Heart right ventricle (tissue), 16 donors: ENCODE measurements at regions not wholly inside any gene's neighbourhood (a gene's known extent, or its start where the extent isn't known, plus 50 kb on each side); places are given as distances from the start of the nearest gene placed in this dataset.

ENCODE experiments used
- ATAC-seq, 8 donors: fragments of 200-7000 bp; cut with Tn5 transposase; one replicate each; pipeline ENCODE4 v1.9.1; 2020; ENCODE audit warnings: mild to moderate bottlenecking in 8 of 8, moderate library complexity in 8 of 8, moderate number of reproducible peaks in 1 of 8
- DNase-seq, 2 donors: peaks; one replicate each; pipeline ENCODE4 v3.0.0-alpha.2; 2020
- H3K27ac ChIP-seq, 10 donors: fragments of 200-600 bp; sonication (generic) in 2 of 10; one replicate each; pipeline versions ENCODE4 v1.5.0 to v1.8.0; 2020 to 2022; ENCODE audit warnings: mild to moderate bottlenecking in 3 of 10
- H3K27me3 ChIP-seq, 7 donors: fragments of 200-600 bp; one replicate each; pipeline ENCODE4 v1.8.0; 2021 to 2022; ENCODE audit warnings: mild to moderate bottlenecking in 2 of 7
- H3K36me3 ChIP-seq, 9 donors: fragments of 200-600 bp; sonication (generic) in 1 of 9; one replicate each; pipeline versions ENCODE4 v1.5.0 to v1.8.0; 2020 to 2022; ENCODE audit warnings: mild to moderate bottlenecking in 2 of 9
- H3K4me1 ChIP-seq, 9 donors: fragments of 200-600 bp; sonication (generic) in 1 of 9; one replicate each; pipeline versions ENCODE4 v1.5.0 to v1.8.0; 2020 to 2022; ENCODE audit warnings: mild to moderate bottlenecking in 4 of 9
- H3K4me3 ChIP-seq, 10 donors: fragments of 200-600 bp; sonication (generic) in 2 of 10; one replicate each; pipeline versions ENCODE4 v1.5.0 to v1.8.0; 2020 to 2022; ENCODE audit warnings: mild to moderate bottlenecking in 7 of 10, moderate library complexity in 2 of 10
- H3K9me3 ChIP-seq, 11 donors: fragments of 200-600 bp in 10 of 11; sonication (generic) in 2 of 11; one replicate each; pipeline versions ENCODE4 v1.5.0 to v1.8.0; 2013 to 2022; ENCODE audit warnings: mild to moderate bottlenecking in 2 of 11, control low read depth in 1 of 11, moderate library complexity in 1 of 11
- WGBS, 2 donors: extraction: QIAGEN DNeasy Blood & Tissue Kit; methylation state at CpG; one replicate each; pipeline ENCODE4 v1.1.7; 2013; ENCODE audit warnings: inconsistent platforms in 1 of 2; 5-methylcytosine and 5-hydroxymethylcytosine counted together
- intact Hi-C, 10 donors: fragments of 100-400 bp; cut with DNase I; formaldehyde crosslinking; loops; one replicate each; pipeline versions ENCODE4 v1.11.1 to v1.14.2; 2022
- TF ChIP-seq, protein P1 (sequence below), 9 donors: fragments of 200-600 bp; sonication (generic) in 2 of 9; IDR thresholded peaks; one replicate each; pipeline versions ENCODE4 v1.5.0 to v1.8.0; 2021 to 2022; ENCODE audit warnings: antibody characterized with exemption in 9 of 9, mild to moderate bottlenecking in 5 of 9, moderate library complexity in 1 of 9
- donor health status: Arrhythmogenic right ventricular cardiomyopathy.
- donor health status: ischemic (EF 13 %, LVEDD 7.1; RV severe dilation, severe dysfunction).
- donor health status: healthy with polysubstance abuse.
- donor health status: DM: no; HTN: yes; CAD: no.
- donor health status: DM: no; HTN: no; CAD: no.
- donor health status: ischemic (EF 25% LVEDD 6.9; RV normal size, moderate dysfunction).
- donor health status: ischemic (EF 25% LVEDD 5.7; RV mildly dilated, moderate dysfunction).
- donor health status: healthy.
- donor health status: DM: yes; HTN: yes; CAD: no.
- donor health status: Ischemic cardiomyopathy.
- donor health status: ischemic (EF 35%, LVEDD 5.7; RV mildly dilated, moderate dysfunction).
- donor health status: nonischemic (EF 11% LVEDD 7.7; RV severe dilation, severe dysfunction).
- donor health status: DM: yes; HTN: yes; CAD: no.
- donor health status: PGD.
- donor health status: ischemic (EF 29% LVEDD 5.4; RV normal size, mild dysfunction).
- donor health status: nonischemic (EF 23%, LVEDD 6.1; RV moderate dilation, normal function).

DNA sequence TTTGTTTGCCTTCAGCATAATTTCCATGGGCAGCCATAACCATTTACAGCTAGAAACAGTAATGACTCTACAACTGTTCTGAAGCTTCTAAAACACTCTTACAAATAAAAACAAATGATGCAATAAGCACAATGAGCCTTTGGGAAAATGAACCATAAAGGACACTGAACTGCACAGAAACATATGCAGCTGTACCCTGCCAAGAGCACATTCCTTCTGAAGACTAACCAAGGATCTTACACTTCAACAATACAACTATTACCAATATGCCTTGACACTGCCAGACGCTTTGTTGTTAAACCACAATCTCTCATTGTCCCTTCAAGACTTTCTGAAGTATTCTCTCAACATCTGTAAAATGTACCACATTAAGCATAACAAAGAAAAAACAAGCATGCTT lies 104.2 kb upstream of the HMHB1 start:
- DNase-seq: no peak
- no peak overlapping the region for H3K4me3 ChIP-seq
- ATAC-seq: no peak
- no peaks in the 10 kb centered on the region for H3K36me3 ChIP-seq
- no peaks in the 10 kb centered on the region for H3K9me3 ChIP-seq
- intact Hi-C loops: loop anchor here in 2 of 10 donors (10.0 kb wide), 1 partner anchor 117 kb away; no protein-coding TSS in a partner anchor
- H3K4me1 ChIP-seq: peaks cover 0 to 18% (median 3%) of the 10 kb centered on the region in 9 donors
- WGBS, 2 donors: 77 to 82% methylated on average over 1 of the region's 1 CpG
- H3K27me3 ChIP-seq: no peaks in the 10 kb centered on the region
- TF ChIP-seq, protein P1, sequence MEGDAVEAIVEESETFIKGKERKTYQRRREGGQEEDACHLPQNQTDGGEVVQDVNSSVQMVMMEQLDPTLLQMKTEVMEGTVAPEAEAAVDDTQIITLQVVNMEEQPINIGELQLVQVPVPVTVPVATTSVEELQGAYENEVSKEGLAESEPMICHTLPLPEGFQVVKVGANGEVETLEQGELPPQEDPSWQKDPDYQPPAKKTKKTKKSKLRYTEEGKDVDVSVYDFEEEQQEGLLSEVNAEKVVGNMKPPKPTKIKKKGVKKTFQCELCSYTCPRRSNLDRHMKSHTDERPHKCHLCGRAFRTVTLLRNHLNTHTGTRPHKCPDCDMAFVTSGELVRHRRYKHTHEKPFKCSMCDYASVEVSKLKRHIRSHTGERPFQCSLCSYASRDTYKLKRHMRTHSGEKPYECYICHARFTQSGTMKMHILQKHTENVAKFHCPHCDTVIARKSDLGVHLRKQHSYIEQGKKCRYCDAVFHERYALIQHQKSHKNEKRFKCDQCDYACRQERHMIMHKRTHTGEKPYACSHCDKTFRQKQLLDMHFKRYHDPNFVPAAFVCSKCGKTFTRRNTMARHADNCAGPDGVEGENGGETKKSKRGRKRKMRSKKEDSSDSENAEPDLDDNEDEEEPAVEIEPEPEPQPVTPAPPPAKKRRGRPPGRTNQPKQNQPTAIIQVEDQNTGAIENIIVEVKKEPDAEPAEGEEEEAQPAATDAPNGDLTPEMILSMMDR (IDR thresholded peaks at IDR 0.05): no peak
- H3K27ac ChIP-seq: no peak overlapping the region

DNA sequence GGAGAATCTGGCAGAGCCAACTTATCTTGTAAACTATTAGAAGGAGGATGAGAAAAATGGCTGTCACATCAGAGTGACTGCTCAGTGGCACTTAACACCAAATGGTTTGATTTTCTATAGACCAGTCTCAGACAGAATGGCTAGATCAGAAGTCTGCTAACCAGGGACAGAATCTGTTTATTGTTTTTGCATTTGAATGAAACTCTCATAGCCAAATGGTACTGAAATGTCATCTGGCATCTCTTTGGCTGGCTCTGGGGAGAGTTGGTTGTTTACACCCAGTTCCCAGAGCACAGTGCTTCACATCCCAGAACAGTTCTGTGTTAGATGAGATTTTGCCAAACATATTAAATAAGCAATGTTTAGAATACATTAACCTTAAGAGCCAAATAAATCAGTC lies 106.6 kb upstream of the HMHB1 start:
- ATAC-seq (no peak), DNase-seq (no peak)
- H3K27me3 ChIP-seq: no peaks in the 10 kb centered on the region
- H3K4me3 ChIP-seq: no peak overlapping the region
- intact Hi-C loops: loop anchor here in 2 of 10 donors (10.0 kb wide), 1 partner anchor 119 kb away; no protein-coding TSS in a partner anchor
- H3K36me3 ChIP-seq: no peaks in the 10 kb centered on the region
- no peaks in the 10 kb centered on the region for H3K9me3 ChIP-seq
- H3K27ac ChIP-seq: no peak overlapping the region
- peaks cover 0 to 5% (median 0%) of the 10 kb centered on the region in 9 donors for H3K4me1 ChIP-seq
- TF ChIP-seq, protein P1 (IDR thresholded peaks at IDR 0.05): no peak

DNA sequence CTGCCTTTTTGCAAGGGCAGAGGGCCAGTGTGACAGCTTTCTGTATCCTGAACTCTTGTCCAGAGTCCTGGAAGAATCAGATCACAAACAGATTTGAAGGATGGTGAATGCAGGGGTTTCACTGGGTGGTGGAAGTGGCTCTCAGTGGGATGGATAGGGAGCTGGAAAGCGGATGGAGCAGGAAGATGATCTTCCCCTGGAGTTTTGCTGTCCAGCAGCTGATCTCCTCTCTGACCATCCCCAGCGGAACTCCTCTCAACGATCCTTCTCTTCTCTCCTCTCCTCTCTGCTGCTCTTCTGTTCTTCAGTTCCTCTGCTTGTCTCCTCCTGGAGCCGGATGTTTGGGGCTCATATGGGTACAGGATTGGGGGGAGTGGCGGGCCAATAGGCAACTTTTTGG lies 108.3 kb upstream of the HMHB1 start:
- Histone ChIP-seq H3K4me1 (no peaks in the 10 kb centered on the region), H3K4me3 (no peak overlapping the region), H3K36me3 (no peaks in the 10 kb centered on the region), H3K27ac (no peak overlapping the region), H3K27me3 (no peaks in the 10 kb centered on the region), H3K9me3 (no peaks in the 10 kb centered on the region)
- DNase-seq (no peak), ATAC-seq (no peak)
- WGBS, 2 donors: 93 to 100% methylated on average over 5 of the region's 5 CpGs
- TF ChIP-seq, protein P1 (IDR thresholded peaks at IDR 0.05): no peak
- intact Hi-C loops: loop anchor here in 2 of 10 donors (10.0 kb wide), 1 partner anchor 121 kb away; no protein-coding TSS in a partner anchor

DNA sequence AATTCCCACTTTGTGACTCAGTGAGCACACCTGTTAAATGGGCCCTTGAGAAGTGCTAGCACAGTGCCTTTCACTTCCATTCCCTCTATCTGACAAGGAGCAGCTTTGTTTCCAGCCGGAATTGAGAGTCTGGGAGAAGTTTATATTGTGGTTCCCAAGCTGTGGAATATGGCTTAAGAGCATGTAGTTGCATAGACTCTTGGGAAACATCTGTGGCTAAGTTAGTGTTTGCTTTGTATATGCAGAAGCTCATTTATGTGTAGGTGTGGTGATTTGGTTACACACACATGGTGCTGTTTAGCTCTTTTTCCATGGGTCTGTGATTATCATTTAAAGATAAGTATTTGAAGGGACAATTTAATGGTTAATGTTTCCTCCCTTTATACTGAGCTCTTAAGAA lies 110.5 kb upstream of the HMHB1 start:
- Histone ChIP-seq H3K4me3 (no peak overlapping the region), H3K9me3 (no peaks in the 10 kb centered on the region), H3K27me3 (no peaks in the 10 kb centered on the region), H3K4me1 (no peaks in the 10 kb centered on the region), H3K36me3 (no peaks in the 10 kb centered on the region), H3K27ac (no peak overlapping the region)
- TF ChIP-seq, protein P1 (IDR thresholded peaks at IDR 0.05): no peak
- ATAC-seq (no peak), DNase-seq (no peak)
- WGBS, 2 donors: 84 to 100% methylated on average over 1 of the region's 1 CpG
- intact Hi-C loops: loop anchor here in 2 of 10 donors (10.0 kb wide), 1 partner anchor 123 kb away; no protein-coding TSS in a partner anchor
